ENCODE measurements at regions not wholly inside any gene's neighbourhood (a gene's known extent, or its start where the extent isn't known, plus 50 kb on each side); places are given as distances from the start of the nearest gene placed in this dataset.

DNA sequence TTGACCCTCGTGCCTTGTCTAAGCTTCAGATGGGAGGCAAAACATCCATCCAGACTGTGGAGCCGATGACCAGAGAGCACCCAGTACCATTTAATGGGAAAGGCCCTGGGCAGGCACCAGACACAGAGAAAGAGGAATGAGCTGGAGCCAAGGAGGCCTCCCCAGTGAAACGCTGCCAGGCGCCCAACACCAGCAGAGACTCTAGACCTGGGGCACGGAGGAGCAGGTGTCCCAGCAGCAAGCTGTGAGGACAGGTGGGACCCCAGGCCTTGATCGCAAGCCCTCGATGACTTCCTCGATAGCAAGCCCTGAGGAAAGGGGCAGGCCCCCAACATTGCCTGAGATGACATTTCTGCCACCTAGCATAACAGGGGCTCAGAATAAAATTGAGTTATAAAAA, 62.2 kb upstream of the SIAH1 start:
- Histone ChIP-seq H3K36me3 (ENCODE audit: insufficient read depth, low read length) (no peaks in the 10 kb centered on the region), H4K20me1 (ENCODE audit: insufficient read depth, low read length) (no peaks in the 10 kb centered on the region), H3K9me3 (ENCODE audit: low read length) (no peaks in the 10 kb centered on the region), H3K27ac (ENCODE audit: low read depth, low read length, poor library complexity, severe bottlenecking) (no peak overlapping the region), H3K4me2 (ENCODE audit: low read length) (no peak overlapping the region), H2AFZ (ENCODE audit: low read length) (no peak overlapping the region), H3K79me2 (ENCODE audit: insufficient read depth, low read depth, low read length) (no peaks in the 10 kb centered on the region), H3K4me3 (ENCODE audit: low read depth, low read length, poor library complexity, severe bottlenecking) (no peak overlapping the region), H3K4me1 (ENCODE audit: insufficient read depth, low read length, poor library complexity, severe bottlenecking) (no peaks in the 10 kb centered on the region), H3K9me2 (ENCODE audit: insufficient read depth, low read length) (no peaks in the 10 kb centered on the region)
- TF ChIP-seq EZH2phosphoT487 (IDR thresholded peaks at IDR 0.05; ENCODE audit: borderline replicate concordance, low read depth, low read length) (no peak), CTCF (conservative IDR thresholded peaks at IDR 0.05; ENCODE audit: low read length) (no peak)
- BruUV-seq (replicated peaks) = no TSS peak
- ChIA-PET POLR2A (interaction anchor here (0.5 to 1.8 kb wide), 3 partner anchors 8 to 30 kb away, joined by 3 to 4 read pairs (median 3); no protein-coding TSS in a partner anchor), CTCF (ENCODE audit: unreplicated experiment) (interaction anchor here (0.7 kb wide), 1 partner anchor 9 kb away, joined by 3 read pairs; no protein-coding TSS in a partner anchor)
- no peak for DNase-seq (ENCODE audit: low spot score)
- intact Hi-C loops (cut with micrococcal nuclease; ENCODE audit: unreplicated experiment) = no loop called here

GRCh38 chr16:48446534-48446920, 61.3 kb upstream of the SIAH1 start:
- CTCF ChIA-PET (ENCODE audit: unreplicated experiment) = no interaction called here
- H3K79me2 ChIP-seq (ENCODE audit: insufficient read depth, low read depth, low read length) = no peaks in the 10 kb centered on the region
- no peak overlapping the region for H2AFZ ChIP-seq (ENCODE audit: low read length)
- H3K9me3 ChIP-seq (ENCODE audit: low read length) = no peaks in the 10 kb centered on the region
- H3K9me2 ChIP-seq (ENCODE audit: insufficient read depth, low read length) = no peaks in the 10 kb centered on the region
- POLR2A ChIA-PET = interaction anchor here (0.6 to 1.1 kb wide), 3 partner anchors 9 to 181 kb away, joined by 3 to 5 read pairs (median 4); no protein-coding TSS in a partner anchor
- H3K4me1 ChIP-seq (ENCODE audit: insufficient read depth, low read length, poor library complexity, severe bottlenecking) = no peaks in the 10 kb centered on the region
- H3K27ac ChIP-seq (ENCODE audit: low read depth, low read length, poor library complexity, severe bottlenecking) = no peak overlapping the region
- no peak overlapping the region for H3K4me2 ChIP-seq (ENCODE audit: low read length)
- BruUV-seq (replicated peaks) = no TSS peak
- H3K36me3 ChIP-seq (ENCODE audit: insufficient read depth, low read length) = no peaks in the 10 kb centered on the region
- no peak for DNase-seq (ENCODE audit: low spot score)
- no peaks in the 10 kb centered on the region for H4K20me1 ChIP-seq (ENCODE audit: insufficient read depth, low read length)
- TF ChIP-seq EZH2phosphoT487 (IDR thresholded peaks at IDR 0.05; ENCODE audit: borderline replicate concordance, low read depth, low read length) (no peak), CTCF (conservative IDR thresholded peaks at IDR 0.05; ENCODE audit: low read length) (no peak)
- no peak overlapping the region for H3K4me3 ChIP-seq (ENCODE audit: low read depth, low read length, poor library complexity, severe bottlenecking)
- intact Hi-C loops (cut with micrococcal nuclease; ENCODE audit: unreplicated experiment) = no loop called here

GRCh38 chr16:48445782-48446533, 60.7 kb upstream of the SIAH1 start:
- POLR2A ChIA-PET = interaction anchor here (1.1 kb wide), 2 partner anchors 9 to 33 kb away, joined by 3 to 5 read pairs; no protein-coding TSS in a partner anchor
- no peak overlapping the region for H3K4me3 ChIP-seq (ENCODE audit: low read depth, low read length, poor library complexity, severe bottlenecking)

More at GRCh38 chr16:48445782-48446533, 60.7 kb upstream of the SIAH1 start:
- no peak overlapping the region for H2AFZ ChIP-seq (ENCODE audit: low read length)
- H4K20me1 ChIP-seq (ENCODE audit: insufficient read depth, low read length) = no peaks in the 10 kb centered on the region
- H3K4me1 ChIP-seq (ENCODE audit: insufficient read depth, low read length, poor library complexity, severe bottlenecking) = no peaks in the 10 kb centered on the region
- H3K27ac ChIP-seq (ENCODE audit: low read depth, low read length, poor library complexity, severe bottlenecking) = no peak overlapping the region
- TF ChIP-seq CTCF (conservative IDR thresholded peaks at IDR 0.05; ENCODE audit: low read length) = no peak
- no peak for TF ChIP-seq EZH2phosphoT487 (IDR thresholded peaks at IDR 0.05; ENCODE audit: borderline replicate concordance, low read depth, low read length)
- no peak overlapping the region for H3K4me2 ChIP-seq (ENCODE audit: low read length)
- no peaks in the 10 kb centered on the region for H3K79me2 ChIP-seq (ENCODE audit: insufficient read depth, low read depth, low read length)
- H3K9me2 ChIP-seq (ENCODE audit: insufficient read depth, low read length) = no peaks in the 10 kb centered on the region
- CTCF ChIA-PET (ENCODE audit: unreplicated experiment) = no interaction called here
- no peaks in the 10 kb centered on the region for H3K36me3 ChIP-seq (ENCODE audit: insufficient read depth, low read length)
- BruUV-seq (replicated peaks) = no TSS peak
- H3K9me3 ChIP-seq (ENCODE audit: low read length) = no peaks in the 10 kb centered on the region
- no peak for DNase-seq (ENCODE audit: low spot score)
- intact Hi-C loops (cut with micrococcal nuclease; ENCODE audit: unreplicated experiment) = no loop called here

All from OCI-LY7 (cell line).